NCI-H1105 treated with DMSO at 0.1 percent for 48 hours (cell line): ENCODE measurements at regions not wholly inside any gene's neighbourhood (a gene's known extent, or its start where the extent isn't known, plus 50 kb on each side); places are given as distances from the start of the nearest gene placed in this dataset.

Experiments used
- DNase-seq: peaks from one replicate; lab custom pipeline; 2025; lab: John Stamatoyannopoulos, UW

DNA sequence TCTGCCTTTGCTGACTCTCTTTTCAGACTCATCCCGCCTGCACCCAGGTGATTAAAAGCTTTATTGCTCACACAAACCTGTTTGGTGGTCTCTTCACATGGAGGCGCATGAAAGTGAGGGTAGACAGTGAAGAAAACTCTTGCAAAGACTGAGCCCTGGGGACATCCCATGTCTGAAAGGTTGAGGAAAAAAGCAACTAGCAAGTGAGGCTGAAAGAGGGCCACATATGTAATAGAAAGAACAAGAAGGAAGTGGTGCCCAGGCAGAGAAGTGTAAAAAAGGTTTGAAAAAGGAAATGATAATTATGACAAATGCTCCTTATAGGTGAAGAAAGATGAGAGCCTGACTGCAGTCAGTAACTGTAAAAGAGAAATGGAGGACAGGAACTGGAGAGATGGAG lies 115.9 kb upstream of the NEK7 start:
- no peak for DNase-seq

DNA sequence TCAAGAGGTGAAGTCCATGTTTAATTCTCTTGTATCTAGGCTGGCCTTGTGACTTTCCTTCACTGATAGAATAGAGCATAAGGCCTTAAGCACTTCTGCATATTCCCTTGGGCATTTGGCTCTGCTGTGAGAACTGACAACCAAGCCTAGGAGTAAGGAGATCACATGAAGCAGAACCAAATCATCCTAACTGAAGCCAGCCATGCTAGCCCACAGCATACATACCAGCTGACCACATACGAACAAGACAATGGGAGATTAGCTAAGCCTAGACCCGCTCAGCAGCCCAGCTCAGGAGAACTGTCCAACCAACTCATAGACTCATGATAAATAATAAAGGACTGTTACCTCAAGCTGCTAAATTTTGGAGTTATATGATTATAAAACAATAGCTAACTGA lies 114.6 kb upstream of the NEK7 start:
- no peak for DNase-seq

DNA sequence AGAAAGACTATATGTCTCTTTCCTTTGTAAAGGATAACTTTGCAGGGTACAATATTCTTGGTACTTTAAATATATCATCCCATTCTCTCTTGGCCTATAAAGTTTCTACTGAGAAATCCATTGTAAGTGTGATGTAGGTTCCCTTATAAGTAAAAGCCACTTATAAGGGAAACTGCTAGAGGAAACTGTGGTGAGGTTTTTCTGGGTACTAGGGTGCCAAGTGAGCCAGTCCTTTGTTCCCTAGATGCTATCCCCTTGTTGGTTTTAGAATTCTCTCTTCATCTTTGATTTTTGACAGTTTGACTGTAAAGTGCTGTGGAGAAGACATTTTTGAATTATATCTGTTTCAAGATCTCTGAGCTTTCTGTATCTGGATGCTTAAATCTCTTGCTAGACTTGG lies 108.9 kb upstream of the NEK7 start:
- no peak for DNase-seq

DNA sequence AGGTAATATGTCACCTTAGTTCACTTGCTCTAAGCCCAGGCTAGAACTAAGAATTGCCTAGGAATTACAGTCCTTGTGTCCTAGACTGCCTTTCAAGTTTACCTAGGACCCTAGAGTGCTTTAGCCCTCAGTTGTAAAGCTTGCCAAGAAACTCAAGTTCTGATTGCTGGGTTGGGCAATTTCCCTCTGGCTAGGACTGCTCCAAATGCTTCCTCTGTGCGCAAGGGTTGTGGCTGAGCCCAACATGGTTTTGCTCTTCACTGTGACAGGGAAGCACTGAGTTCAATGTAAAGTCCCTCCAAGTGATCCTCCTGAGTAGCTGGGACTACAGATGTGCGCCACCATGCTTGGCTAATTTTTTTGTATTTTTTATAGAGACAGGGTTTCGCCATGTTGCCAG lies 102.3 kb upstream of the NEK7 start:
- no peak for DNase-seq

DNA sequence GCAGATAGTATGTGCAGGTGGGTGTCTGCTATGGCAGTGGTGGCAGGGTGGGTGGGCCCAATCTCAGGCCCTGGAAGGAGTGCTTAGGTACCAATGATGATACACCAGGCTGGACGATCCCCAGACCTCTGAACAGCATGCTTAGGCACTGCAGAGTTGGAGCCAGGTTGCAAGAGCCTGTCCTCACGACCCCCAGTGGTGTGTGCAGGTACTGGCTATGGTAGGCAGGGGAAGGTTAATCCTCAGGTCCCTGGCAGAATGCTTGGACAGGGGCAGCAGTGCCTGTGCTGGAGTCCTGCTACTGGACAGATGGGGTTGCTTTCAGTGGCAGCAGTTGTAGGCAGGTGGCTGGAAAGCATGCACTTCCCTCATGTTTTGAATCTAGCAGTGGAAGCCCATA lies 100.5 kb upstream of the NEK7 start:
- DNase-seq = no peak

DNA sequence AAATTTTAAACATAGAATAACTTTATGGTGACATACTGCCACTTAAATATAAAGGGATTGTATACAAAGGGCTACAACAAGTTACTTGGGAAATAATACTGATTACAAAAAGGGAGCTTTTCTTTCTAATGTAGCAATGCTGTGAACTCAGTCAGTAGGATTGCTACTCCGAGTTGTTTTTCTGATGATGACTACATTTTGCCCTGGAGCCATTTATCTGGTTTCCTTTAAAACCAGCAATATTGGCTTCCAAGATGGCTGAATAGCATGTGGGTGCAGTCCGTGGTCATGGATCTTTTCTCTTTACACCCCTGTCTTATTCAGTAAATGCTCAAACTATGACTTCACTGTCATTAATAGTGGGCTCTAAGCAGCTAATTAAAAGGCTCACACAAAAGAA lies 92.6 kb upstream of the NEK7 start:
- DNase-seq = no peak

DNA sequence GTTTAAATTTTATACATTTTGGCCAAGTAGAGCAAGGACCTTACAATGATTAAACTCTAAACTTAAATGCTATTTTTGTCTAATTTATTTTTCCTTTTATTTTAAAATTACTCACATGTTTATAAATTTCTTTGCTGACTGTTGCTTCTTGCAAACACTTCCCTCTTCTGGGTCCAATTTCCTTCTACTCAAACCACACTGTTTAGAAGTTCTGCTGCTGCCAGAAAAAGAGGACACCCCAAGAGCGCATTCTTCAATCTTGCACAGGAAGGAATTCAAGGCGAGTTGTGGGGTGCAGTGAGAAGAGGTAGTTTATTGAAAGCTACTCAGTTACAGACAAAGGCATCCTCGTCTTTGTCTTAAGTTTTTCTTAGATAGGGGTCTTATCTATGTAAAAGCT lies 88.5 kb upstream of the NEK7 start:
- no peak for DNase-seq

DNA sequence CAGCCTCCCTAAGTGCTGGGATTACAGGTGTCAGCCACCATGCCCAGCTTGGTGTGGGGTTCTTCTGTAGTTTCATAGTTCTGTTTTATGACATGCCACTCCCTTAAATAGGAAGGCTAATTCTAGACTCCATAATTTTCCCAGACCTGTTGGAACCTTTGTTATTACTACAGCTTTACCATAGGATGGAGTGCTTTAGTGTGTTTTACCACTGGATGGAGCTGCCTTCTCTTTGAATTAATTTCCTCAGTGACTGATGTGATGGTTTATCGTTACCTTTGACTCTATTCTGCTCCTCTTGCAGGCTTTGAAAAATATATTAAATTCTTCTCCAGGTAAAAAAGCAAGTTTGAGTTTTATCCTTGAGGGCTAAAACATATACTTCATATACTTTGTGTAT lies 84.6 kb upstream of the NEK7 start:
- DNase-seq = no peak

DNA sequence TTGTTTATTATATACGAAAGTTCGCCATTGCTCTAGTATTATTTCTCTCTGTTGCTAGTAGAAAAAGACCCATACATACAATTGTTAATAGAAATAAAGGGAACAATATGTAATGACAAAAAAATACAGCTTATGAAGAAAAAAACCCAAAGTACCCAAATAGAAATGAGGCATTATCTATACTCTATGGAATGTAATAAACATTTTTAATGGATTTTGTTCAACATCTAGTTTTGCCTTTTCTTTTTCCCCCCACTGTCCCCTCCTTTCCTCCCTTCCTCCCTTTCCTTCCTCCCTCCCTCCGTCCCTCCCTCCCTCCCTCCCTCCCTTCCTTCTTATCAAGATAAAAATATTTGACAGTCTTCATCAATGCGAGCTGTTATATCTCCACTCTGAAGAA lies 81.5 kb upstream of the NEK7 start:
- no peak for DNase-seq

DNA sequence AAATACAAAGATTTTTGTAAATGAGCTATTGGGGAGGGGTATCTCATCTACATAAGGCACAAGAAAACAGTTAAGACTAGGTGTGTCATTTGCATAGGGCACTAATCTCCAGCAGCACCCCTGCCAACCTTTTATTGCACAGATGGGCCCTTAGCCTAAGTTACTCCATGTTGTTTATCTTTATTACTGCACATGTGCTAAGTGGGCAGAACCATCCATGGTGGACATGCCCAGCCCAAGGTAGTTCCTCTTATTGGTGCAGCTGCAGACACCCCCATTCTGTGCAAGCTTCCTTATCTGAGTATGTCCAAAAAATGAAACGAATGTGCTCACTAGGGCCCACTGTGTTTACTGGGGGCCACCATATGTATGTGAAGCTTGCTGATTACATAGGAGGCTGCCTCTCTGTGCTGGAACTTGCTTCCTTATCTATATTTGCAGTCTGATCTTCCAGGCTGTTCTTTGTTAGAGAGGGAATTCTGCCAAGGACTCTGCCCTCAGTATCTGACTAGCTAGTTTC lies 77.3 kb upstream of the NEK7 start:
- DNase-seq = no peak

DNA sequence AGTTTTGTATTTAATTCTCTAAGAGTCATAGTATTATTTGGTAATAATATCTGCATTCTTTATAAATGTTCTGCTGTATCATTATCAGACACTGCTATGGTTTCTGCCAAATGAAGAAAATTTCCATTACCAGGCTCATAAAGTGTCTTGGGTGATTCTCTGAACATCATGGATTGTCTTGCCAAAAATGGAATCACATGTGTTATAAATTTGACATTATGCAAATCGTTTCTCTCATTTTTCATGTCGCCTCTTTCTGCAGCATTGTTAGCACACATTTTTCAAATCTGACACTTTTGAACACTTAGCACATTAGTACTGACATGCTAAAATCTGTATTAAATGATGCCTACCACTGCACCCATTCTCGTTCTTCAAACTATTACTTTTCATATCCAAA lies 74.2 kb upstream of the NEK7 start:
- DNase-seq = no peak

DNA sequence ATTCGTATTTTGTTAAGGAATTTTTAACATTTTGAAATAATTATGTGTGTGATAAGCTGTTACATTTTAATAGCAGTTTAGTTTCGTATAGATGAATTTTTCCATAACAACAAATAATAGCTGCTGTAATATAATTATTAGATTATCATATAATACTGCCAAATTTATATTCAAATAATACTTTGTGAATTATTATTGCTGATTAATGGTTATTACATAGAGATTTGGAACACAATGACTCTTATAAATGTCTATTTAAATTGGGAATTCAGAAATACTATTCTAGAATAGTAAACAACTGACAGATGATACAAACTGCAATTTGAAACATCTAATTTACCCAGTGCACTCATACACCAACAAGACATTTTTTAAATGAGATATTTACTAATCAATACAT lies 73.2 kb upstream of the NEK7 start:
- DNase-seq = no peak

DNA sequence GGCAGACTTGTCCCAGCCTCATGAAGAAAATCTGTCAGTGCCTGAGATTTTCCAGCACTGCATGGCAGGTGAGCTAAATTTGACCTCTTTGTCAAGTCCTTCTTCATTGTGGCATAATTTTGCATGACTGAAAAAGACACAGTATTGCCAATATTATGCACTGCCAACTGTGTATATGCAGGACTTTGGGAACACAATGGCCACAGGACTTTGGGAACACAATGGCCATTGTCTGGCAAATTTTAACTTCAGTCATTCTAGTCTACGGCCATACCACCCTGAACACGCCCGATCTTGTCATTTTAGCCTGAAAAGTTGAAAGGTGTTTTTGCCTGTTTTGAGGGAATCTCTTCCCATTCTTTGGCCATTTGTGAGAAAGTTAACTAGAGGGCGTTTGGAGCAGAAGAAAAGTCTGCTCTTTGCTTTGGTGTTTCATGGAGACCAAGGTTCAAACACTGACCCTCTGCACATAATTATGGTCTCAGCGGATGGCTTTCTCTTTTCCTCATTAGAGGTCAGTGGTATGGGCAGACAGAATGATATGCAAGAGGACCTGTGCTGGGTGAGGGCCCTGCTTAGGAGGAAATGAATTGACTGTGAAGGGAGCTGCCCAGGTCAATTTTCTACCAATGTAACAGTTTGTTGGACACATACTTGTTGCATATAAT lies 72.4 kb upstream of the NEK7 start:
- DNase-seq = no peak

DNA sequence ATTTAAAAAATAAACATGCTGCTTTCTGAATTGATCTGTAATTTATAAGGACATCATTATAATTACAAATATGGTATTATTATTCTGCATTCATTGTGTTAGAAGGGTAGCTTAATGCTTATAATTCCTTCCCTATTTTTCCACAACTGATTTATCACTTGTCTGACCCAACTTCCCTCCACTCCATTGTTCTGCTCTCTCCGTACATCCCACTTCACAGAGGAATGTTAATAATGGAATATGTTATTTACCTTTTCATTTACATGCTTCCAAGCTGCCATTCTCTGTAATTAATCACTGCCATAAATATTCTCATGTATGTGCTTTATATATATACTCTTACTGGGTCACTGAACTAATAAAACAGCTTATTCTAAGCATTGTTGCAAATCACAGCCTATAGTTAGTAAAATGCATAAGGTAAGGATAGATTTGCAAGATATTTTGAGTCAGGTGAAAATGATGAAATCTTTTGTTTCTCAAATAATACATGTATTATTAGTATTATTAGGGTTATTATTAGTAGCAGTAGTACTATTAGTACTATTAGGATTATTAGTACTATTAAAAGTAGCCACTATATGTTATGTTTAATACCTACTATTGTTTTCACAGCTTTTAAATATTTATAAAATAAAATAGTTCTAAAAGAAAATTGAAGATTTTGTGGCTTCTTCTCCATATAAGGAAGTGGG lies 70.6 kb upstream of the NEK7 start:
- no peak for DNase-seq

DNA sequence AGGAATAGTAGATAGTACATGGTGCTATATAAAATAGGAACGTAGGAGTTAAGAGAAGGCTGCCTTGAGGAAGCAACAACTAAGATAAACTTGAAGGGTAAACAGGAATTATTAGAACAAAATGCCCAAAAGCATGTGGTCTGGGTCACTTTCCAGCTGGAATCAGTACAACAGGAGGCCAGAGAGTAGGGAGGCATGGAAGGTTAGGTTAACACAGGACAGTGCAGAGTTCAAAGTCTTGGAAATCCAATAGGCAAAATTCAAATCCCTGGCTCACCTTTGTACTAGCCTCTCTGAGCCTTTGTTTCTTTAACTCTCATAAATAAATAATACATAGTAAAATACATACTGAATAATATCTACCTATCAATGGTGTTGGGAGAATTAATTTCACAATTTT lies 69.0 kb upstream of the NEK7 start:
- DNase-seq = no peak

DNA sequence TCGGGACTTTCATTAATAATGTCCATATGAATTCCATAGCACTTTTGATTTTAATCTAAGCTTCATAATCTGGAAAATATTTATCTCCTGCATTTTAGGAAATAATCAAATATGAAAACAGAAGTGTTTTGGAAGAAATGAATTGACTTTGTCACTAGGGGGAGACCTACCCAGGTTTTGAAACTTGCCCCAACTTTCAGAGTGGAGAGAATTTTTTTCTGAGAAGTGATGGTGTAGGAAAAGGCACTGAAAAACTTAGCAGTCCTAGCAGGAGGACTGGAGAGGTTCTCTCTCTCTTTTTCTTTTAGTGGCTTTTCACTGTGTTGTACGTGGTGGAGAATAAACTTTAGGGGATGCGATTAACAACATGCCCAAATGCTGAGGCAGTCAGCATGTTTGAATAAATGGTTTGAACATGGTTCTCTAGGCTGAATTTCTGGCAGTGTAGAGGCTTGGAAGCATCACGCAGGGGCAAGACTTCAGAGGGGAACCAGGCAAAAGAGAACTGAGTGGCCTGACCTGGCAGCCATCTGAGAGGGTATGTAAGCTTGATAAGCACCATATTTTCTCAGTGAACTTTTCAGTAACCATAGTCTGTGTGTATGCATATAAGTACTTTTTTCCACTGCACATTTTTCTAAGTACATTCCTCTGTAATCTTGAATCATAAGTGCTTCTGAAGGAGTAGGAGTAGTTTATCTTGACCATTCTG lies 68.3 kb upstream of the NEK7 start:
- peak; percentile 31 for DNase-seq

DNA sequence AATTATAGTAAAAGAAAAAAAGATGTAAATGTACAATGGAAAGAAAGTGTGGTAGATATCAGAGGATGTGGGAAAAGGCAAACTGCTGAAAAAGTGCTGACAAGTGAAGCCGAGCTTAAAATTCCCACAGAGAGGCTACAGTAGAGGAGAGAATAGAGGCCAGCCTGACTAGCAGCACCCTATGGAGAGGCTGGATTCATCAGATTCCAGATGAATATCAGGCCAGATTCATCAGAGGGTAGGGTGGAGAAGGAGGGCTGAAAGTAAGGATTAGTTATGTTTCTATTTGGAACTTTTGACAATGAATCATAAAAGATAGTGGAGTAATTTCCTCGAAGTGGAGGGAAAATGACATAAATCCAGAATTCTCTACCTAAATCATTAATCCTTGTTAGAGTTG lies 60.4 kb upstream of the NEK7 start:
- no peak for DNase-seq

DNA sequence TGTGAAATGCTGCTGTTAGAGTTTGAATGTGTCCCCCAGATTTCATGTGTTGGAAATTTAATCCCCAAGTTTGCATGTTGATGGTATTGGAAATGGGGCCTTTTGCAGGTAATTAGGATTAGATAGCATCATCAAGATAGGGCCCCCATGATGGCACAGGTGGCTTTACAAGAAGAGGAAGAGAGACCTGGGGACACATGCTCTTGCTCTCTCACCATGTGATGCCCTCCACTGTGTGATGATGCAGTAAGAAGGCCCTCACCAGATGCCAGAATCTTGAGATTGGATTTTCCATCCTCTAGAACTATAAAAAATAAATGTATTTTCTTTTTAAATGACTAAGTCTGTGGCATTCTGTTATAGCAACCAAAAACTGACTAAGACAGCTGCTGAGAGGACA lies 57.0 kb upstream of the NEK7 start:
- DNase-seq = no peak

DNA sequence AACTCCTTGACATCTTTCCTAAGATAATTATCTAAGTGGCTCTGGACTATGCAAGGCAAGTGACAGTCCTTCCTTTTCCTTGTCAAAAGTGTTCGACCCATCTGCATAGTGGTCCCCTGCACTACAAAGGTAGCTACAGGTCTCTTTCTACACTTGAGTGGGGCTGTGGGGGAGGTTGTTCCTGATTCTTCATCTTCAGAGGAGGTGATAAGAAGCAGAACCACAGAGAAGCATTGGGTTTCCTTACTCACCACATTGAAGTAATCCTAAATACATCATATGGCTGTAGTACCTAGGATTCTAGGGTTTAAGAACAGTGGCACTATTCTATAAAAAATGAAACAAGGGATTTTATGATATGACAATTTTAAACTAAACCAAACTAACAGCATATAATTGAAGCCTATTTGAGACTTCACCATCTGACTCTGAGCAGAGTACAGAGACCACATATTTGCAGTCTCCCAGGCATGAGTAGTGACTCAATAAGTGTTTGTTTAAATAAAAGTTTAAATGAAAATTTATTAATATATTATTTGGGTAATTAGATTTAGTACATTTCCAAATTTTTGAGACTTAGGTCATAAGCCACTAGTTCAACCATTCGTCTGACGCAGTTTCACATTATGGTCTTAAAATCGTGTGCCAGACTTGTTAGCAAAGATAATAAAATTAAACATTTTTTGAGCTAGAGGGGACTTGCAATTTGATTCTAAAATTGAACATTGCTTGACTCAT lies 54.9 kb upstream of the NEK7 start:
- no peak for DNase-seq

DNA sequence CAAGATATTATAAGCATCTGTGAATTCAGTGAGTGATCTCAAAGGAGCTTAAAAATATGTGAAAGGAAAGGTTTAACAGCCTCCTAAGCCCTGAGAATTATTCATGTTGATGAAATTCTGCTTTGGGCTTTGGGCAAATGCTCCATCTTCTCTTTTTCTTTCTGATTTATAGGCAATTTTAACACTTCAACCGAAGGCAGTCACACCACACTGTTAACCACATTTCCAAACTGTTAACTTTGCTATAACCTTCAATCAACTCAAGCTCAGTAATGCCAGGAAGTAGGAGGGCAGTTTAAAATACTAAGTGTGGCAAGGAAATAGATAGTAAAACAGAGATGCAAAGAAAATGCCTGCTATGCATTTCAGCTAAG lies 54.4 kb upstream of the NEK7 start:
- no peak for DNase-seq

DNA sequence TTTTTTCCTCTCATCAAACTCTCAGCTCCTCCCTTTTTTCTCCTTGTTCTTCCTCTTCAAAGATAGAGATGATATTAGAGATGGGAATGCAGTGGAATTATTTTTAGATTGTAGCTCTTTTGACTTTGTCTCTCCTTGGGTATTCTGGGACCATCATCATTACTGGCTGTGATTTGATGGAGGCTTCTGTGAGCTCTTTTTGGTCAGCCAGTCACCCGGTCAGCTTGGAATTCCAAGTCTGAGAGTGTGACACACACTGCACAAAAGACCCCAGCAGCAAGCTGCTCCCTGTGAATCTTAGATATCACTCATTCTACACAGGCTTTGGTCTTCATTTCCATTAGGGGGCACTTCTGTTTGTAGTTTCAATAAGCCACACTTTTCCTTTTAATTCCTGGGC lies 51.6 kb upstream of the NEK7 start:
- no peak for DNase-seq

DNA sequence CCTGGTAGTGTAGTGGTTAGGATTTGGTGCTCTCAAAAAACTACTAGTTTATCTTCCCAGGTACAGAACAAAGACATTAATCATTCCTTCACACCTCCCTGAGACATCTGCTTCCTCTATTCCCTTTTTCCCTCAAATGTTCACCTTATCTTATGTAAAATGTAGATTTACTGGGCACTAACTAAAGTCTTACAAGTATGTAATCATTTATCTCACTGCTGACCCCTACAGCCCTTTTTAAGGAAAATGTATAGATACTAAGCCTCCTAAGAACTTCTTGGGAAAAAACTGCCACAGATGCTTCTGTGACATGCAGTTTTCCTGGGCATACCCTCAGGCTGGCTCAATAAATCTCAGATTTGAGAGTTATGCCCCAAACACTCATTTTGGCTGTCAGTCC lies 50.8 kb upstream of the NEK7 start:
- no peak for DNase-seq
